ENCODE measurements at regions not wholly inside any gene's neighbourhood (a gene's known extent, or its start where the extent isn't known, plus 50 kb on each side); places are given as distances from the start of the nearest gene placed in this dataset.

DNA sequence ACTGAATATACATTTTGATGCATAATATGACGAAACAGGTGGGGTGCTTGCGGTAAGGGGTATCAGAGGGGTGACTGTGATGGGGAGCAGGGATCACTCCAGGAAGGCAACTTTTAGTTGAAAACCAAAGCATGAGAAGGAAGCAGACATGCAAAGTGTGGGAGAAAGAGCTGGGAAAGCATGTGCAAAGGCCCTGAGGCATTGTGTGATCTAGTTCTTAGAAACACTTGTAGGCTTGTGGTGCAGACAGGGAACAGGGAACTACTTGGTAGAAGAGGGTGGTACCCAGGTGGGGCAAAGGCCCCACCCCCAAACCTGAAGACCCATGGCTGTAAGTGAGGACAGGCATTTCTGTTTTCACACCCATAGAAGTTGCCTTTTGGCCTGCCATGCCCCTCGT is 459.9 kb upstream of the EEF2KMT start:
- no peaks in the 10 kb centered on the region for H3K27me3 ChIP-seq
- WGBS, 2 donors, result 83 to 89% methylated on average over 3 of the region's 3 CpGs
- no peaks in the 10 kb centered on the region for H3K4me1 ChIP-seq
- no peak for TF ChIP-seq CTCF (IDR thresholded peaks at IDR 0.05)
- TF ChIP-seq POLR2A (IDR thresholded peaks at IDR 0.05), result no peak
- no peak overlapping the region for H3K27ac ChIP-seq
- no peak overlapping the region for H3K4me3 ChIP-seq
- no peaks in the 10 kb centered on the region for H3K9me3 ChIP-seq
- no peaks in the 10 kb centered on the region for H3K36me3 ChIP-seq (replicated peaks in 1 of 2; ENCODE audit: insufficient read depth in 1 of 2, low read depth in 2 of 2)
- intact Hi-C loops (cut with DNase I), result no loop called here
- DNase-seq (no peak), ATAC-seq (no peak)

DNA sequence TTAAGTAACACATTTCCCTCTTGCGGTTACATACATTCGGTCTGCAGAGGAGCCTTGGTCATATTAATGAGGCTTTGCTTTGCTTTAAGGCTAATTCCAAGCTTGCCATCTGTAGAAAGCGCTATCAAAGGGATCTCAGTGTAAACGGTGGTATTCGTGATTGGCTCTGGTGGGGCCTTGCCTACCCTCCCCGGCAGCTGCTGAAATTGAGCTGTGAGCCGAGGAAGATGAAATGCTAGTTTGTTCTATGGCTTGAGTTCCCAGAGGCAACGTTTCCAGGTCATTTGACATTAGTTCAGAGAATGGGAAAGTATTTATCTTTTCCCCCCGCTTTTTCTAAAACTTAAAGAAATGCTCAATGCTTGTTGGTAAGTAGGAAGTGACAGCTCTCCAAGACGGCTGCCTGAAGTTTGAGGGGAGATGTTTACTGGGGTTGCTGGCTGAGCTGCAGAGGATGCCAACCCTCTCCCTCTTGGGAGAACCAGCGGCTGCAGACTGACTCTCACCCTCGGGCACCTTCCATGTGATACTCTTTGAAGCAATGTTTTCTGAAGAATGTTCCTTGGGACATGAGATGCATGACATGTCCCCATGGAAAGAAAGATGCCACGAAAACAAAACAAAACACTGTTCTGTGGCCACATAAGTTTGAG is 458.7 kb upstream of the EEF2KMT start:
- no peaks in the 10 kb centered on the region for H3K36me3 ChIP-seq (replicated peaks in 1 of 2; ENCODE audit: insufficient read depth in 1 of 2, low read depth in 2 of 2)
- H3K4me1 ChIP-seq, result no peaks in the 10 kb centered on the region
- no peaks in the 10 kb centered on the region for H3K9me3 ChIP-seq
- H3K27ac ChIP-seq, result no peak overlapping the region
- H3K4me3 ChIP-seq, result no peak overlapping the region
- no peak for ATAC-seq
- intact Hi-C loops (cut with DNase I), result no loop called here
- 46 to 52% methylated on average over 13 of the region's 13 CpGs for WGBS, 2 donors
- DNase-seq, result no peak
- TF ChIP-seq CTCF (IDR thresholded peaks at IDR 0.05) (no peak), POLR2A (IDR thresholded peaks at IDR 0.05) (no peak)
- no peaks in the 10 kb centered on the region for H3K27me3 ChIP-seq

DNA sequence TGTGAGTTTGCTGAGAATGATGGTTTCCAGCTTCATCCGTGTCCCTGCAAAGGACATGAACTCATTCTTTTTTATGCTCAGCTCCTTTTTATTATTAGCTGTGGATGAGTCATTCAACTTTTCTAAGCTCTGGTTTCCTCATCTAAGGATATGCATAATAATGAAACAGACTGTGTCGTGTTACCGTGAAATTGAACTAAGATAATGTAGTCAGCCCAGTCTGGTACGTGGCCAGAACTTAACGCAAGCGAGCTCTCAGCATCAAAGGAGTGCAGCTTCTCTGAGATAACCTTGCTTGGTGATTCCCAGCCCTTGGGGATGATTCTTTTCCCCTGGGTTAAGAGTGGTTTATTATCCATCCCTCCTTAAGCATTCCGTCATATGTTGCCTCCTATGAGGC is 454.3 kb upstream of the EEF2KMT start:
- no peak for TF ChIP-seq POLR2A (IDR thresholded peaks at IDR 0.05)
- TF ChIP-seq CTCF (IDR thresholded peaks at IDR 0.05), result no peak
- intact Hi-C loops (cut with DNase I), result no loop called here
- no peaks in the 10 kb centered on the region for H3K27me3 ChIP-seq
- H3K27ac ChIP-seq, result no peak overlapping the region
- H3K4me3 ChIP-seq, result no peak overlapping the region
- no peaks in the 10 kb centered on the region for H3K4me1 ChIP-seq
- H3K36me3 ChIP-seq (replicated peaks in 1 of 2; ENCODE audit: insufficient read depth in 1 of 2, low read depth in 2 of 2), result no peaks in the 10 kb centered on the region
- no peaks in the 10 kb centered on the region for H3K9me3 ChIP-seq
- ATAC-seq, result no peak
- DNase-seq, result no peak
- 45 to 53% methylated on average over 7 of the region's 7 CpGs for WGBS, 2 donors

GRCh38 chr16:5549802-5550201 is 452.2 kb upstream of the EEF2KMT start:
- TF ChIP-seq POLR2A (IDR thresholded peaks at IDR 0.05), result no peak
- TF ChIP-seq CTCF (IDR thresholded peaks at IDR 0.05), result no peak
- intact Hi-C loops (cut with DNase I), result no loop called here
- Histone ChIP-seq H3K36me3 (replicated peaks in 1 of 2; ENCODE audit: insufficient read depth in 1 of 2, low read depth in 2 of 2) (no peaks in the 10 kb centered on the region), H3K4me3 (no peak overlapping the region), H3K4me1 (no peaks in the 10 kb centered on the region), H3K9me3 (no peaks in the 10 kb centered on the region), H3K27ac (no peak overlapping the region), H3K27me3 (no peaks in the 10 kb centered on the region)
- DNase-seq (no peak), ATAC-seq (no peak)
- 34 to 51% methylated on average over 3 of the region's 3 CpGs for WGBS, 2 donors

DNA sequence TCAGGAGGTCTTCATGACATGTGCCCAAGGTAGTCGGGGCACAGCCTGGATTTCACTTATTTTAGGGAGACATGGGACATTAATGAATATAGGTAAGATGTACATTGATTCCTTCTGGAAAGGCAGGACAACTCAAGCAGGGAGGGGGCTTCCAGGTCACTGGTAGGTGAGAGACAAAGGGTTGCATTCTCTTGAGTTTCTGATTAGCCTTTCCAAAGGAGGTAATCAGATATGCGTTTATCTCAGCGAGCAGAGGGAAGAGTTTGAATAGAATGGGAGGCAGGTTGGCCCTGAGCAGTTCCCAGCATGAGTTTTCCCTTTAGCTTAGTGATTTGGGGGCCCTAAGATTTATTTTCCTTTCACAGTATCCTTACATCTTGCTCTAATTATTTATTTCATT is 443.8 kb upstream of the EEF2KMT start:
- WGBS, 2 donors, result 10% methylated on average over 3 of the region's 3 CpGs

More for the DNA sequence above, 443.8 kb upstream of the EEF2KMT start:
- Histone ChIP-seq H3K4me3 (no peak overlapping the region), H3K27ac (no peak overlapping the region), H3K4me1 (no peaks in the 10 kb centered on the region), H3K9me3 (peaks cover 0 to 10% (median 0%) of the 10 kb centered on the region in 3 donors), H3K36me3 (replicated peaks in 1 of 2; ENCODE audit: insufficient read depth in 1 of 2, low read depth in 2 of 2) (no peaks in the 10 kb centered on the region), H3K27me3 (no peaks in the 10 kb centered on the region)
- intact Hi-C loops (cut with DNase I), result no loop called here
- ATAC-seq (no peak), DNase-seq (no peak)
- TF ChIP-seq POLR2A (IDR thresholded peaks at IDR 0.05) (no peak), CTCF (IDR thresholded peaks at IDR 0.05) (no peak)
